Body of pancreas (tissue), 4 donors: ENCODE measurements at regions not wholly inside any gene's neighbourhood (a gene's known extent, or its start where the extent isn't known, plus 50 kb on each side); places are given as distances from the start of the nearest gene placed in this dataset.

ENCODE experiments used
- CTCF ChIP-seq, 7 experiments: fragments of 450-650 bp in 4 of 7; fragments of 200-600 bp in 3 of 7; sonication (generic) in 3 of 7; IDR thresholded peaks; one replicate each; pipeline ENCODE4 v1.5.1; 2016 to 2019; ENCODE audit warnings: antibody characterized with exemption in 7 of 7
- POLR2A ChIP-seq, 3 donors: fragments of 450-650 bp; IDR thresholded peaks; one replicate each; pipeline ENCODE4 v1.6.1; 2016; ENCODE audit warnings: antibody characterized with exemption in 3 of 3, mild to moderate bottlenecking in 2 of 3

GRCh38 chr7:69465262-69465661 is 133.0 kb upstream of the AUTS2 start:
- TF ChIP-seq CTCF (IDR thresholded peaks at IDR 0.05) (no peak), POLR2A (IDR thresholded peaks at IDR 0.05) (no peak)
